SW480 (cell line): ENCODE measurements at regions not wholly inside any gene's neighbourhood (a gene's known extent, or its start where the extent isn't known, plus 50 kb on each side); places are given as distances from the start of the nearest gene placed in this dataset.
A peak's percentile ranks its signal among the peaks of the same experiment; 100 is the strongest.
"Not testable (repeated sequence)": the region's sequence is repeated elsewhere in the genome, so short reads cannot be mapped to it uniquely, and the experiment has no call there.

Source experiments
- DNase-seq: peaks from one replicate; pipeline ENCODE4 v3.0.0-alpha.2; 2016; ENCODE audit warnings: low spot score

DNA sequence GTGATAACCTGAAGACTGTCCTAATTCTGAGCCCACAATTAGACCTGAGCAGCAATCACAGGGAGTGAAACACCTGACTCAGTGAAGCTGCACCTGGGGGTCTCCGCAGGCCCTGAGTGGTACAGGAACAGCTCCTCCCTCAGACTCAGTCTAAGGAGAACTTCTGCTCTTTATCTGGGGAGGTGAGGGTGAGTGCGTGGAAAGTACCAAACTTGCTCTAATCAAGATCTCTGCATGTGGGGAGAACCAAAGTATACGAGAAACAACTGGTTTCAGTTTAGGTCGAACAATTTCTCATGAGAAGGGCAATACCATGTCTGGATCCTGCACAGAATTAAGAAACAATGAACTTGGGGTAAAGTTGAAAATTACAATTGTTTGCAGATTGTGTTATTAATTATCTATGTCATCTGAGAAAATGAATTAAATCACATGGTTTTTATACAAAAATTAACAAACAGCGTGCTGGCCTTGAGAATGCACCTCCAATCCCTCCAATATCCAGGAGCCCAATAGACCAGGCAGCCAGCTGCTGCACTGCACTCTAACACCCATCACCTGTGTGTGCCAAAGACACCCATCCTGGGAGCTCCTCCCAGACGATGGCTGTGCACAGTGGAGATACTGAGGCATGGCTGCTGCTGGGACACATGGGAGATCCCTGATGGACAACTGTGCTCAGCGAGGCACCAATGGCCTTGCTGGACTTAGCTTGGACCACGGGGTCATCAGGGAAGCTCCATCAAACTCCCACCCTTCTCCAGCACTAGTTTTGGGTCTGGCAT, 828.8 kb downstream of the TMEM121 start:
- not testable (repeated sequence) for DNase-seq

GRCh38 chr14:106355881-106356642, 829.7 kb downstream of the TMEM121 start:
- not testable (repeated sequence) for DNase-seq

GRCh38 chr14:106356643-106356930, 830.2 kb downstream of the TMEM121 start:
- DNase-seq: not testable (repeated sequence)

DNA sequence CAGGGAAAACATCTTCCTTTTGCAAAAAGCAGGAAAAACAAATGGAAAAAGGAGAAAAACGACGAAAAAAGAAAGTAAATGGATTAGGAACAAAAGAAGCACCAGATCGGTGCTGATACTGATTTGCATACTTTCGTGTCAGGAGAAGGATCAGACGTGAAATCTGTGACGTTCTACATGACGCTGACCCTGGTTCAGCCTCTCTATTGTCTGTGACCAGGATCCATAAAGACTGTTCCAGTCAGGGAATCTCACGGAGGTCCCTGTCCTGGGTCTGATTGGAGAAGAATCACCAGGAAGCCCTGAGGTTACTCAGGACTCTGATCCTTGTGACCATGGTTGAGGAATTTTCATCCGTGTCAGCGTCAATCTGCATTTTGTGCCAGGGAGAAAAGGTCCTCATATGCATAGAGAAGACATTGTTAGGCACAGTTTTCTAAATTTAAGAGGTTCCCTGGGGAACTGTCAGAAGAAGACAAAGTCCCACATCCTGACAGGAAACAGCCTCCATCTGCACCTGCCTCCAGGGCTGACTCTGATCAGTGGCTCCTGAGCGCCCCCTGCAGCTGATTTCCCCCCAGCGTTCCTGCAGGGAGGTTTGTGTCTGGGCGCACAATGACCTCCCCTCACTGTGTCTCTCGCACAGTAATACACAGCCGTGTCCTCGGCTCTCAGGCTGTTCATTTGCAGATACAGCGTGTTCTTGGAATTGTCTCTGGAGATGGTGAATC, 832.9 kb downstream of the TMEM121 start:
- not testable (repeated sequence) for DNase-seq

- DNase-seq: not testable (repeated sequence)
Measured at GRCh38 chr14:106365371-106365770, 839.0 kb downstream of the TMEM121 start.

DNA sequence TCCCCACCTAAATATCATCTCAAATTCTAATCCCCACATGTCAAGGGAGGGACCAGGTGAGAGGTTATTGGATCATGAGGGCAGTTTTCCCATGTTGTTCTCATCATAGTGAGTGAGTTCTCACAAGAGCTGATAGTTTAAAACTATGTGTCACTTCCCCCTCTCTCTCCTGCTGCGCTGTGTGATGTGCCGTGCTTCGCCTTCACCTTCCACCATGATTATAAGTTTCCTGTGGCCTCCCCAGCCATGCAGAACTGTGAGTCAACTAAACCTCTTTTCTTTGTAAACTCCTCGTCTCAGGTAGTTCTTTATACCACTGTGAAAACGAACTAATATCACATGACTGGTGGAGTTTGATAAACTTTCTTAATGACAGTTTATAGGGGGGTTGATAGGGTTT, 839.5 kb downstream of the TMEM121 start:
- DNase-seq: not testable (repeated sequence)

GRCh38 chr14:106366971-106367370, 840.6 kb downstream of the TMEM121 start:
- DNase-seq: not testable (repeated sequence)

- not testable (repeated sequence) for DNase-seq
Measured at GRCh38 chr14:106369456-106369855, 843.1 kb downstream of the TMEM121 start.

- DNase-seq: peak; percentile 79
Measured at GRCh38 chr14:106372870-106373652, 846.7 kb downstream of the TMEM121 start.

DNA sequence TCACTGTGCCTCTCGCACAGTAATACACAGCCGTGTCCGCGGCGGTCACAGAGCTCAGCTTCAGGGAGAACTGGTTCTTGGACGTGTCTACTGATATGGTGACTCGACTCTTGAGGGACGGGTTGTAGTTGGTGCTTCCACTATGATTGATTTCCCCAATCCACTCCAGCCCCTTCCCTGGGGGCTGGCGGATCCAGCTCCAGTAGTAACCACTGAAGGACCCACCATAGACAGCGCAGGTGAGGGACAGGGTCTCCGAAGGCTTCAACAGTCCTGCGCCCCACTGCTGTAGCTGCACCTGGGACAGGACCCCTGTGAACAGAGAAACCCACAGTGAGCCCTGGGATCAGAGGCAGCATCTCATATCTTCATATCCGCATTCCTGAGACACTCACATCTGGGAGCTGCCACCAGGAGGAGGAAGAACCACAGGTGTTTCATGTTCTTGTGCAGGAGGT, 847.3 kb downstream of the TMEM121 start:
- not testable (repeated sequence) for DNase-seq

GRCh38 chr14:106377432-106377831, 851.0 kb downstream of the TMEM121 start:
- DNase-seq: no peak

GRCh38 chr14:106378191-106378590, 851.8 kb downstream of the TMEM121 start:
- no peak for DNase-seq

DNA sequence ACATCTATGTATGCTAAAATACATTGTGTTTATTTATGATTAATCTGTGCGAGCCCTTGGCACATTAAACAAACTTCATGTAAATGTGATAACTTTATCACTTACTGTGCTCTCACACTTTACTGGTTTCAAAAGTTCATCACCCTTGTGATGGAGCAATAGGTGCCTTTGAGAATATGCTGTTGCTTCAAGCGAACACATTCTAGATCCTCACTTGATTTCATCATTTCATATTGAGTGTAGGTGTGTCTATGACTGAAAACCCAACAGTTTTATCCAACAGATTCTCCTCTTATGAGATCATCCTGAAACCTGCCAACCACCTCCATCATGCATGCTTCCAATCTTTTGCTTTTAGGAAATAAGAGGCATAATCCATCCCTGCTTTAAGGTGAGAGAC, 854.4 kb downstream of the TMEM121 start:
- peak; percentile 11 for DNase-seq

DNA sequence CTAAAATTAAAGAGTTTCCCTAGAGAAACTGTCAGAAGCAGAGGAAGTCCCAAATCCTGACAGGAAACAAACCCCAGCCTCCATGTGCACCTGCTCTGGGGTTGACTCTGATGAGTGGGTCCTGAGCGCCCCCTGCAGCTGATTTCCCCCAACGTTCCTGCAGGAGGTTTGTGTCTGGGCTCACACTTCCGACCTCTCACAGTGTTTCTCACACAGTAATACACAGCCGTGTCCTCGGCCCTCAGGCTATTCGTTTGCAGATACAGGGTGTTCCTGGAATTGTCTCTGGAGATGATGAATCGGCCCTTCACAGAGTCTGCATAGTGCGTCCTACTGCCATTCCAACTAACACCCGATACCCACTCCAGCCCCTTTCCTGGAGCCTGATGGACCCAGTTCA, 862.8 kb downstream of the TMEM121 start:
- DNase-seq: not testable (repeated sequence)

DNA sequence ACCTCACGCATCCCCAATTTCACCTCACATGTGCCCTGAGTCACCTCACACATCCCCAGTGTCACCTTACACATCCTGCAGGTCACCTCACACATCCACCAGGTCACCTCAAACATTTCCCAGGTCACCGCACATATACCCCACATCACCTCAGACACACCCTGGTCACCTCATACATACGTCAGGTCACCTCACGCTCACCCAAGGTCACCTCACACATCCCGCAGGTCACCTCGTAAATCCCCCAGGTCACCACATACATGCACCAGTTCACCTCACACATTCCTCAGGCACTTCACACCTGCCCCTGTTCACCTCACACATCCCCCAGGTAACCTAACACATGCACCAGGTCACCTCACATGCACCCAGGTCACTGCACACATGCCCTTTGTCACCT, 864.0 kb downstream of the TMEM121 start:
- DNase-seq: no peak

DNA sequence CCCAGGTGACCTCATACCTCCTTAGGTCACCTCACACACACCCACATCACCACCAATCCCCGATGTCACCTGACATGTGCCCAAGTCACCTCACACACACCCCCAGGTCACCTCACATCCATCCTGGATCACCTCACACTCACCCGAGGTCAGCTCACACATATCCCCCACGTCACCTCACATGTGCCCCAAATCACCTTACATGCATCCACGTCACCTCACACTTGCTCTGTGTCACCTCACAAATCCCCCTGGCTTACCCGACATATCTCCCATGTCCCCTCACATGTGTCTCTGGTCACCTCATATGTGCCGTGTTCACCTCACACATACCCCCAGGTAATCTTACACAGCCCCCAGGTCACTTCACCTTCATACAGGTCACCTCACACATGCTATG, 864.6 kb downstream of the TMEM121 start:
- no peak for DNase-seq

- DNase-seq: no peak
Measured at GRCh38 chr14:106393742-106394141, 867.4 kb downstream of the TMEM121 start.

GRCh38 chr14:106395456-106396050, 869.2 kb downstream of the TMEM121 start:
- DNase-seq: no peak

DNA sequence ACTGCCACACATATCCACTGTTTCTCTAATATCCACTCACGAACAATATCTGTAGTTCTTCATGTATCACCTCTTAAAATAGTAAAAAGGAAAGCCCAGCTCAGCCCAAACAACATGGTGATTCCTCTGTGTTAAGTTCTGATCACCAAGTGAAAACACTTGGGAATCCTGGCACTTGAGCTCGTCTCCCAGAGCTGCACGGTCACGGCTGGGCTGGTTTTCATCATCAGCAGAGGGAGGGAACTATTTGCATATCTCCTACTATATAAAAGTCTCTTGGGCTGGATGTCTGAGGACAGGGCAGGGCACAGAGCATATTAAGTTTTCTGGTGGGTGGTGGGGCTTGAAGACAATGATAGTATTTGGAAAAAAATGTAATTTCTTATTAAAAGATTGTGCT, 870.6 kb downstream of the TMEM121 start:
- DNase-seq: no peak

- not testable (repeated sequence) for DNase-seq
Measured at GRCh38 chr14:106398931-106399331, 872.5 kb downstream of the TMEM121 start.

GRCh38 chr14:106401316-106401715, 874.9 kb downstream of the TMEM121 start:
- DNase-seq: not testable (repeated sequence)
